Body of pancreas (tissue), 4 donors: ENCODE measurements at regions not wholly inside any gene's neighbourhood (a gene's known extent, or its start where the extent isn't known, plus 50 kb on each side); places are given as distances from the start of the nearest gene placed in this dataset.

Experiments used
- POLR2A ChIP-seq, 3 donors: fragments of 450-650 bp; IDR thresholded peaks; one replicate each; pipeline ENCODE4 v1.6.1; 2016; ENCODE audit warnings: antibody characterized with exemption in 3 of 3, mild to moderate bottlenecking in 2 of 3
- TF ChIP-seq, protein P1 (sequence below), 7 experiments: fragments of 450-650 bp in 4 of 7; fragments of 200-600 bp in 3 of 7; sonication (generic) in 3 of 7; IDR thresholded peaks; one replicate each; pipeline ENCODE4 v1.5.1; 2016 to 2019; ENCODE audit warnings: antibody characterized with exemption in 7 of 7

GRCh38 chr12:85468356-85469157, 188.5 kb downstream of the ALX1 start:
- TF ChIP-seq POLR2A (IDR thresholded peaks at IDR 0.05): no peak
- TF ChIP-seq, protein P1, sequence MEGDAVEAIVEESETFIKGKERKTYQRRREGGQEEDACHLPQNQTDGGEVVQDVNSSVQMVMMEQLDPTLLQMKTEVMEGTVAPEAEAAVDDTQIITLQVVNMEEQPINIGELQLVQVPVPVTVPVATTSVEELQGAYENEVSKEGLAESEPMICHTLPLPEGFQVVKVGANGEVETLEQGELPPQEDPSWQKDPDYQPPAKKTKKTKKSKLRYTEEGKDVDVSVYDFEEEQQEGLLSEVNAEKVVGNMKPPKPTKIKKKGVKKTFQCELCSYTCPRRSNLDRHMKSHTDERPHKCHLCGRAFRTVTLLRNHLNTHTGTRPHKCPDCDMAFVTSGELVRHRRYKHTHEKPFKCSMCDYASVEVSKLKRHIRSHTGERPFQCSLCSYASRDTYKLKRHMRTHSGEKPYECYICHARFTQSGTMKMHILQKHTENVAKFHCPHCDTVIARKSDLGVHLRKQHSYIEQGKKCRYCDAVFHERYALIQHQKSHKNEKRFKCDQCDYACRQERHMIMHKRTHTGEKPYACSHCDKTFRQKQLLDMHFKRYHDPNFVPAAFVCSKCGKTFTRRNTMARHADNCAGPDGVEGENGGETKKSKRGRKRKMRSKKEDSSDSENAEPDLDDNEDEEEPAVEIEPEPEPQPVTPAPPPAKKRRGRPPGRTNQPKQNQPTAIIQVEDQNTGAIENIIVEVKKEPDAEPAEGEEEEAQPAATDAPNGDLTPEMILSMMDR (IDR thresholded peaks at IDR 0.05): peak; percentile 36 to 91 (median 86)
